ENCODE measurements at regions not wholly inside any gene's neighbourhood (a gene's known extent, or its start where the extent isn't known, plus 50 kb on each side); places are given as distances from the start of the nearest gene placed in this dataset.

DNA sequence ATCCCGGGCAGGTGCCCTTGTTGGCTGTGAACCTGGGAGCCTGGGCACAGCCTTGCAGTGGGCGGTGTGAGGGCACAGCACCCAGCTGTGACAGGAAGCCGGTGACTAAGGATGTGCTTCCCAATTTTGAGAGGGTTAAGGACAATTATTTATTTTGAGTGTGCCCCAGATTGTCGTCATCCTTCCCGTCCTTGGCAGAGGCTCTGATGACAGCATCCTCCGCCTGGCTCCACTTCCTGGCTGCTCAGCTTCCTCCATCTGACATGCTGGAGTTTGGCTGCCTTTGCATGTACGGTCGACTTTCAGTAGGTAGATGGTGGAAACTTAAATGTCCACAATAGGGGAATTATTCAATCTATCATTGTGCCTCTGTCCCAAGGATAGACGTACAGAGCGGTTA is 282.4 kb upstream of the EEF2KMT start:
- ChIA-PET CTCF (no interaction called here), POLR2A (no interaction called here)
- no peaks in the 10 kb centered on the region for H3K27me3 ChIP-seq (ENCODE audit: control insufficient read depth, insufficient read depth, low read length)
- H3K27ac ChIP-seq (ENCODE audit: low read depth, low read length) = no peak overlapping the region
- H3K9me3 ChIP-seq (ENCODE audit: control insufficient read depth, insufficient read depth, low read length) = peaks cover 58% of the 10 kb centered on the region
- no peak for DNase-seq (ENCODE audit: low read depth, low spot score)
- TF ChIP-seq, protein P1, sequence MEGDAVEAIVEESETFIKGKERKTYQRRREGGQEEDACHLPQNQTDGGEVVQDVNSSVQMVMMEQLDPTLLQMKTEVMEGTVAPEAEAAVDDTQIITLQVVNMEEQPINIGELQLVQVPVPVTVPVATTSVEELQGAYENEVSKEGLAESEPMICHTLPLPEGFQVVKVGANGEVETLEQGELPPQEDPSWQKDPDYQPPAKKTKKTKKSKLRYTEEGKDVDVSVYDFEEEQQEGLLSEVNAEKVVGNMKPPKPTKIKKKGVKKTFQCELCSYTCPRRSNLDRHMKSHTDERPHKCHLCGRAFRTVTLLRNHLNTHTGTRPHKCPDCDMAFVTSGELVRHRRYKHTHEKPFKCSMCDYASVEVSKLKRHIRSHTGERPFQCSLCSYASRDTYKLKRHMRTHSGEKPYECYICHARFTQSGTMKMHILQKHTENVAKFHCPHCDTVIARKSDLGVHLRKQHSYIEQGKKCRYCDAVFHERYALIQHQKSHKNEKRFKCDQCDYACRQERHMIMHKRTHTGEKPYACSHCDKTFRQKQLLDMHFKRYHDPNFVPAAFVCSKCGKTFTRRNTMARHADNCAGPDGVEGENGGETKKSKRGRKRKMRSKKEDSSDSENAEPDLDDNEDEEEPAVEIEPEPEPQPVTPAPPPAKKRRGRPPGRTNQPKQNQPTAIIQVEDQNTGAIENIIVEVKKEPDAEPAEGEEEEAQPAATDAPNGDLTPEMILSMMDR (IDR thresholded peaks at IDR 0.05; ENCODE audit: low read depth, low read length) = no peak
- no peak overlapping the region for H3K4me3 ChIP-seq (ENCODE audit: low read depth, low read length)

DNA sequence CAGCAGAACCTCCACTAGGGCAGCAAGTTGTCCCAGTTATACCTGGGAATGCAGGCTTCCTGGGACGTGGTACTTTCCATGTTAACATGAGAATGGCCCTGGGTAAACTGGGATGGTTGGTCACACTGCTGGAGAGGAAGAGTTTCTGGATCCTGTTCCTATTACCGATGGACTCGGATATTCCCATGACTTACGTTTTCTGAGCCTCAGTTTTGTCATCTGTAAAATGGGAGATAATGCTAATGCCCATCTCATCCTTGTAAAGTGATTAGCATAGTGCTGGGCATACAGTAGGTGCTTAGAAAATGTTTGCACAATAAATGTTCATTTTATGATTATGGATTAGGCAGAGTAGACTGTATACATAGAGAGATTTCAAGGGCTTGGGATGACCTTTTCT is 280.9 kb upstream of the EEF2KMT start:
- TF ChIP-seq, protein P1 (IDR thresholded peaks at IDR 0.05; ENCODE audit: low read depth, low read length) = no peak
- no peak overlapping the region for H3K4me3 ChIP-seq (ENCODE audit: low read depth, low read length)
- ChIA-PET POLR2A (no interaction called here), CTCF (no interaction called here)
- H3K27ac ChIP-seq (ENCODE audit: low read depth, low read length) = no peak overlapping the region
- peaks cover 53% of the 10 kb centered on the region for H3K9me3 ChIP-seq (ENCODE audit: control insufficient read depth, insufficient read depth, low read length)
- DNase-seq (ENCODE audit: low read depth, low spot score) = no peak
- H3K27me3 ChIP-seq (ENCODE audit: control insufficient read depth, insufficient read depth, low read length) = no peaks in the 10 kb centered on the region

DNA sequence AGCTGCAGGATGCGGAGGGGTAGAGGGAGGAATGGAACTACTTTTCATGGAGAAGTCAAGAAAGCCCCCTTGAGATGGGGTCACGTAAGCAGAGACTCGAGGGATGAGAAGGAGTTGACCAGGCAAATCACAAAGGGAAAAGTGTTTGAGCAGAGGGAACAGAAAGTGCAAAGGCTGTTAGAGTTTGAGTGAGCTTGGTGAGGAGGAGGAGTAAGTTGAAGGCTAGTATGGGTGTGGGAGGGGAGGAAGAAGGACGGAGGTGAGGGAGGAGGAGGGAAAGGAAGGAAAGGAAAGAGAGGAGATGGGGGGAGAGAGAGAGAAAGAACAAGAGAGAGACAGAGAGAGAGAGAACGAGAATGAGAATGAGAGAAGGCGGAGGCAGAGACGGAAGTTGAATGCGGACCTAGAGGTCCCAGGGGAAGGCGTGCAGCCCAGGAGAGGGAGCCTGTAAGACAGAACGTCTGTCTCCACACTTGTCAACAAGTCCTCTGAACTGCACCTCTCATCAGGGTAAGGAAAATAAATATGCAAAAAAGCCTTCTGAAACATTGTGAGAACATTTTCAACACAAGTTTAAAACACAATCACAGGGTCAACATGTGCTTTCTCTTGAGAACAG is 279.8 kb upstream of the EEF2KMT start:
- TF ChIP-seq, protein P1 (IDR thresholded peaks at IDR 0.05; ENCODE audit: low read depth, low read length) = no peak
- ChIA-PET CTCF (interaction anchor here (0.6 kb wide), 1 partner anchor 1785 kb away, joined by 3 read pairs; no protein-coding TSS in a partner anchor), POLR2A (no interaction called here)

DNA sequence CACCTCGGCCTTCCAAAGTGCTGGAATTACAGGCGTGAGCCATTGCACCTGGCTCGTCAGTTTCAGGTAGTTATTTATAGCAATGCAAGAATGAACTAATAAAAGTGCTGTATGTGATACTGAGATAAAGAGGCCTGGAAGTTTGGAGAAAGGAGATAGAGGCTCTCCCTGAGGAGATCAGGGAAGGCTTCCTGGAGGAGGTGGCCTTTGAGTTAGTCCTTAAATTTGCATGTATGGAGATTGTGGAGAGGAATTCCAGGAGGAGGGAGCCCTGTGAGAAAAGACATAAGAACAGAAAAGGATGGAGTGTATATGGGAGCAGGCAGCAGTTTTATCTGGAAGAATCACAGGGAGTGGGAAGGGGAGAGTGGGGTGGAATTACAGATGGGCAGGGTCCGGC is 276.6 kb upstream of the EEF2KMT start:
- DNase-seq (ENCODE audit: low read depth, low spot score) = no peak
- Histone ChIP-seq H3K27me3 (ENCODE audit: control insufficient read depth, insufficient read depth, low read length) (no peaks in the 10 kb centered on the region), H3K27ac (ENCODE audit: low read depth, low read length) (no peak overlapping the region), H3K9me3 (ENCODE audit: control insufficient read depth, insufficient read depth, low read length) (peaks cover 62% of the 10 kb centered on the region), H3K4me3 (ENCODE audit: low read depth, low read length) (no peak overlapping the region)
- TF ChIP-seq, protein P1 (IDR thresholded peaks at IDR 0.05; ENCODE audit: low read depth, low read length) = no peak
- CTCF ChIA-PET = no interaction called here
- POLR2A ChIA-PET = no interaction called here

More for the DNA sequence above, 279.8 kb upstream of the EEF2KMT start:
- no peak overlapping the region for H3K4me3 ChIP-seq (ENCODE audit: low read depth, low read length)
- no peak for DNase-seq (ENCODE audit: low read depth, low spot score)
- H3K27me3 ChIP-seq (ENCODE audit: control insufficient read depth, insufficient read depth, low read length) = no peaks in the 10 kb centered on the region
- H3K27ac ChIP-seq (ENCODE audit: low read depth, low read length) = no peak overlapping the region
- peaks cover 55% of the 10 kb centered on the region for H3K9me3 ChIP-seq (ENCODE audit: control insufficient read depth, insufficient read depth, low read length)

DNA sequence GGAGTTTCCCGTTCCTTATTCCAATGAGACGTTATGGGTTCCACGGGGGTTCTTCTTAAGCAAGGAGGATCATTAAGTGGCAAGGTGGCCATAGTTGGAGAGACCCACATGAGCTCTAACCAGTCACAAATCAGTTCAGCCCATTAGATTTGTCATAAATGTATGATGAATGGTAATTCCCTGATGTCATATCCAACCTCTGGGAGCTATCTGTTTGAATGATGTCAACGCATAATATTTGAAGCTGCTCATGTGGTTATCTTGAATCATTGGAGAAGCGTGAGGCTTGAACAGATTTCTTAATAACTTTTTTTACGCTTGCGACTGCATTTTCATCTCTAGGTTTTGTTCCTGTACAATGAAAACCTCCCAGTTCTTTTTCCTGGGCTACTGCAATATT is 270.4 kb upstream of the EEF2KMT start:
- no peak overlapping the region for H3K4me3 ChIP-seq (ENCODE audit: low read depth, low read length)
- H3K27me3 ChIP-seq (ENCODE audit: control insufficient read depth, insufficient read depth, low read length) = no peaks in the 10 kb centered on the region
- ChIA-PET POLR2A (interaction anchor here (0.6 kb wide), 1 partner anchor 83 kb away, joined by 7 read pairs; no protein-coding TSS in a partner anchor), CTCF (no interaction called here)
- TF ChIP-seq, protein P1 (IDR thresholded peaks at IDR 0.05; ENCODE audit: low read depth, low read length) = no peak
- DNase-seq (ENCODE audit: low read depth, low spot score) = no peak
- H3K9me3 ChIP-seq (ENCODE audit: control insufficient read depth, insufficient read depth, low read length) = peaks cover 48% of the 10 kb centered on the region
- no peak overlapping the region for H3K27ac ChIP-seq (ENCODE audit: low read depth, low read length)
